Naive B cell (primary cell): ENCODE measurements at regions not wholly inside any gene's neighbourhood (a gene's known extent, or its start where the extent isn't known, plus 50 kb on each side); places are given as distances from the start of the nearest gene placed in this dataset.

Experiments used
- ATAC-seq, 2 donors: fragments of 150-1000 bp; cut with Tn5 transposase; 2 replicates each; pipeline ENCODE4 v1.10.0; 2021; ENCODE audit warnings: low read depth in 2 of 2, mild to moderate bottlenecking in 2 of 2, moderate library complexity in 2 of 2
- DNase-seq: peaks from one replicate; pipeline ENCODE4 v3.0.0; 2022
- H3K27ac Mint-ChIP-seq, 6 donors: one replicate each; pipeline ENCODE4 v1.8.0; 2020 to 2022; ENCODE audit warnings: mild to moderate bottlenecking in 6 of 6, mixed read lengths in 6 of 6, moderate library complexity in 5 of 6, inconsistent platforms in 2 of 6
- H3K27me3 Mint-ChIP-seq, 3 donors: one replicate each; pipeline ENCODE4 v1.8.0; 2021 to 2022; ENCODE audit warnings: mixed read lengths in 3 of 3, mild to moderate bottlenecking in 1 of 3
- H3K36me3 Mint-ChIP-seq, 2 donors: one replicate each; pipeline ENCODE4 v1.8.0; 2020 to 2022; ENCODE audit warnings: mixed read lengths in 2 of 2, inconsistent platforms in 1 of 2, mild to moderate bottlenecking in 1 of 2
- H3K4me1 Mint-ChIP-seq, 3 donors: one replicate each; pipeline ENCODE4 v1.8.0; 2020 to 2022; ENCODE audit warnings: mixed read lengths in 3 of 3, inconsistent platforms in 1 of 3, mild to moderate bottlenecking in 1 of 3, moderate library complexity in 1 of 3
- H3K4me3 Mint-ChIP-seq, 8 donors: one replicate each; pipeline ENCODE4 v1.8.0; 2020 to 2022; ENCODE audit warnings: mild to moderate bottlenecking in 8 of 8, mixed read lengths in 8 of 8, moderate library complexity in 8 of 8, inconsistent platforms in 2 of 8
- H3K9me3 Mint-ChIP-seq, 7 donors: one replicate each; pipeline ENCODE4 v1.8.0; 2020 to 2022; ENCODE audit warnings: mixed read lengths in 7 of 7, mild to moderate bottlenecking in 5 of 7, inconsistent platforms in 2 of 7, moderate library complexity in 1 of 7

DNA sequence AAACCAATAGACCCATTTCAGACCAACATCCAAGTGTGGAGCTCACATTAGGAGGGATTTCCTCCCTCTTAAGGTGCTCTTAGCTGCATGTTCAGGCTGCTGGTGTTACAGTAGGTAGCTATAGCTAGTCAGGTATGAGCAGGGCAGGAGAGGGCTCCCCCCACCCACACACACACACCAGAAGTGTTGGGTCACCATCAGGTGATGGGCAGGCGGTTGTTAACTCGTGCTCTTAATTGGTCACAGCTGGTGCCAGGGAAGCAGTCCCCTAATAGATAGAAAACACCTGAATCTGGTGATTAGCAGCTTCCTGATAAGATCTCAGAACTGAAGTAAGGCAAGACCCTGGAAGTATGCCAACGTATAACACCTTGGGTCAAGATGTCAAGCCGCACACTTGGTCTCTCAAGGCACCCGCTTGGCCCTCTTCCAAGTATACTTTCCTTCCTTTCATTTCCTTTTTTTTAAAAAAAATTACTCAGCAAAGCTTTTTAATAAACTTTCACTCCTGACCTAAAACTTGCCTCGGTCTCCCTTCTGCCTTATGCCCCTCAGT, 532.4 kb downstream of the DNAH5 start:
- DNase-seq (no peak), ATAC-seq (no peak)
- Mint-ChIP-seq H3K4me1 (no peaks in the 10 kb centered on the region), H3K27ac (no peak overlapping the region), H3K9me3 (peaks cover 0 to 9% (median 4%) of the 10 kb centered on the region in 7 donors), H3K4me3 (no peak overlapping the region), H3K27me3 (no peaks in the 10 kb centered on the region), H3K36me3 (no peaks in the 10 kb centered on the region)

DNA sequence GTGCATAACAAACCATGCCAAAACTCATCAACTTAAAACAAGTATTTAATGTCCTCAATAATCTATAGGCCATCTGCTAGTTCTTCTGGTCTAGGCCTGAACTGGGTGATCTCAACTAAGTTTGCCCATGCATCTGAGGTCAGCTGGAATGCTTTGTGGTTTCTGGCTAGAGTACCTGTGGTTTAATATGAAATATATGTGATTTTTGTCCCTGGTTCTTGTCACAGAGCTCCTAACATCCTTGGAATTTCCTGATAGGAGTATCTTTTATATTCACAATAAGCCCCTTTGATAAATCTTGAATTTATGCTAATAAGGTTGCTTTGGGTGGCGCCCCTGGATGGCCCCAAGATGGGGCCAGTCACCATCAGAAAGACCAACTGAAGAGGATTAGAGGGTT, 535.9 kb downstream of the DNAH5 start:
- H3K27me3 Mint-ChIP-seq, result no peaks in the 10 kb centered on the region
- ATAC-seq, result no peak
- H3K36me3 Mint-ChIP-seq, result no peaks in the 10 kb centered on the region
- H3K9me3 Mint-ChIP-seq, result peaks cover 0 to 10% (median 4%) of the 10 kb centered on the region in 7 donors
- H3K27ac Mint-ChIP-seq, result no peak overlapping the region
- no peak for DNase-seq
- no peaks in the 10 kb centered on the region for H3K4me1 Mint-ChIP-seq
- no peak overlapping the region for H3K4me3 Mint-ChIP-seq

DNA sequence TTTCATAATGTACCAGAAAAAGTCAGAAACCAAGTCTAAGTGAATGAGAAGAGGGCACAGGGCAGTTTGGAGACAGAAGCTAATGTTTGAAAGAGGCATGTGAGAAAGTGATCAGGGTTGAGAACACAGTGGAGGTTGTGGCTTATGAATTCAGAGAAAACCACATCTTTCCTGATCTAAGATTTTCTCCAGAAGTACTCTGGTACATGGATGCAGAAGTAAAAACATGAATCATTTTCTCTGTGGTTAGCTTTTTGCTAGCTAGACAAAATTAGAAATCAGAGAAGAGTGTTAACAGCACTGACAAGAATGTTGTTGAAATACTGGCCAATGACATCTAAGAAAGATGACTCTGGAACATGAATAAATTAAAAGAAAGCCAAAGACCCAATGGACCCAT, 541.1 kb downstream of the DNAH5 start:
- no peaks in the 10 kb centered on the region for H3K27me3 Mint-ChIP-seq
- peaks cover 0 to 11% (median 5%) of the 10 kb centered on the region in 7 donors for H3K9me3 Mint-ChIP-seq
- H3K36me3 Mint-ChIP-seq, result no peaks in the 10 kb centered on the region
- no peaks in the 10 kb centered on the region for H3K4me1 Mint-ChIP-seq
- no peak for DNase-seq
- ATAC-seq, result no peak
- no peak overlapping the region for H3K27ac Mint-ChIP-seq
- no peak overlapping the region for H3K4me3 Mint-ChIP-seq

DNA sequence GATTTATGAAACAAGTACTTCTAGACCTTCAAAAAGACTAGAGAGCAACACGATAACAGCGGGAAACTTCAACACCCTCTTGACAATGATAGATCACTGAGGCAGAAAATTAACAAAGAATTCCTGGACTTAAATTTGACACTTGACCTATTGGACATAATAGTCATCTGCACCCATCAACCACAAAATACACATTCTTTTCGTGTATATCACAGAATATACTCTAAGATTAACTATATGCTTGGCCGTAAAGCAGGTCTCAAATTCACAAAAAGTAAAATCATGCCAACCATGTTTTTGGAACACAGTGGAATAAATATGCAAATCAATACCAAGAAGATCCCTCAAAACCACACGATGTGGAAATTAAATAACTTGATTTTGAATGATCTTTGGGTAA, 559.4 kb downstream of the DNAH5 start:
- Mint-ChIP-seq H3K4me1 (no peaks in the 10 kb centered on the region), H3K27me3 (no peaks in the 10 kb centered on the region), H3K27ac (no peak overlapping the region), H3K36me3 (no peaks in the 10 kb centered on the region), H3K4me3 (no peak overlapping the region), H3K9me3 (peaks cover 7 to 40% (median 16%) of the 10 kb centered on the region in 7 donors)
- no peak for DNase-seq
- no peak for ATAC-seq

DNA sequence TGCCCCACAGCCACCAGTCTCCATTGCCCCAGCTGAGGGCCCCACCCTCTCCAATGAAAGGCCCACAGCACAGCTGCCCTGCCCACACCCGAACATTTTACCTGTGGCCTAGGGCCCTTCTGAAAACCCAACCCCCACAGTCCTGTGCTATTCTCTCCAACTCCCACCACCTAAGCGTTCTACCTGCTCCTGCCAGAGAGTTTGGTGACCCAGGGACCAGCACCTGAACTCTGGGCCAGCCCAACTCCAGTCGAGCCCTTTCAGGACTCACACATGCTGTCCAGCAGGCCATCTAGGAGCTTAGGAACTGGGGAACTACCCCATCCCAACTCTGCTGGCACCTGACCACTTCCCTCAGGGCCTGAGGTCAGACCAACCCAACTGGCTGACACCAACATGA, 562.3 kb downstream of the DNAH5 start:
- no peaks in the 10 kb centered on the region for H3K4me1 Mint-ChIP-seq
- ATAC-seq, result no peak

DNA sequence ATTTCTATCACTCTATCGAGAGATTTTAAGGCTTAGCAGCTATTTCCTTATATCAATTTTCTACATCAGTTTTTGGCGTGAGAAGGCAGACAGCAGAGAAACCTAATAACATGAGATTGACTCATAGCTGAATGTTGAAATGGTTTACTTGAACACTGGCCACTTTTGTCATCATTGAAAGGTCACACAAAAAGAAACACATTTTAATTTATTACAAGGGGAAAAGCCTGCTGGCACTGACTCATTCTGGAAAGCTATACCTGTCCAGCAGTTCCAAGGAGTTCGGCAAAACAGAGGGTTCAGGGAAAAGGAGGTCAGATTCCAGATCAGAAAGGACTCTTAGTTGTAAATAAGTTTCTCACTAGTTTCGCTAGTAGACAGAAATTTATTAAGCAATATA, 566.4 kb downstream of the DNAH5 start:
- no peaks in the 10 kb centered on the region for H3K4me1 Mint-ChIP-seq
- ATAC-seq (no peak), DNase-seq (no peak)
- no peaks in the 10 kb centered on the region for H3K36me3 Mint-ChIP-seq
- no peak overlapping the region for H3K27ac Mint-ChIP-seq
- H3K9me3 Mint-ChIP-seq, result peaks cover 0 to 17% (median 2%) of the 10 kb centered on the region in 7 donors
- H3K27me3 Mint-ChIP-seq, result no peaks in the 10 kb centered on the region
- H3K4me3 Mint-ChIP-seq, result no peak overlapping the region

More for the DNA sequence above, 562.3 kb downstream of the DNAH5 start:
- no peaks in the 10 kb centered on the region for H3K27me3 Mint-ChIP-seq
- no peaks in the 10 kb centered on the region for H3K36me3 Mint-ChIP-seq
- peaks cover 6 to 27% (median 15%) of the 10 kb centered on the region in 7 donors for H3K9me3 Mint-ChIP-seq
- no peak overlapping the region for H3K4me3 Mint-ChIP-seq
- no peak for DNase-seq
- no peak overlapping the region for H3K27ac Mint-ChIP-seq

DNA sequence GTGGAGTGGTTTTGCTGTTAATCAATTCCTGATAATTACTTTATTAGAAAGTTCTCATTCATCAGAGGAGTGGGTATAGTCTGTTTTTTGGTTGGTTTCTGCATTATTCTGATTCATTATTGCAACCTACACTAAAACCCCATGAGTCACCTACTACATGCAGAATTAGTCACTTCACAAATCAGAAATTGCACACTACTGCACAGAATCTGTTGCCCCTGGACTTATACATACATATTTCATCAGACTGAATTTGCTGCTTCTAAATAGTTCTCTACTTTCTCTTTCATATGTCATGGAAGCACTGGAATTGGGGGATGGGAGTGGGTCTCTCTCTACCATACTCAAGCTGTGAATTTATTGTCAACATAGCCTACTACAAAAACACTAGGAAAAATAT, 585.1 kb downstream of the DNAH5 start:
- no peaks in the 10 kb centered on the region for H3K4me1 Mint-ChIP-seq
- peaks cover 0 to 5% (median 3%) of the 10 kb centered on the region in 7 donors for H3K9me3 Mint-ChIP-seq
- no peak overlapping the region for H3K27ac Mint-ChIP-seq
- no peaks in the 10 kb centered on the region for H3K27me3 Mint-ChIP-seq
- no peaks in the 10 kb centered on the region for H3K36me3 Mint-ChIP-seq
- no peak for DNase-seq
- no peak overlapping the region for H3K4me3 Mint-ChIP-seq
- ATAC-seq, result no peak

DNA sequence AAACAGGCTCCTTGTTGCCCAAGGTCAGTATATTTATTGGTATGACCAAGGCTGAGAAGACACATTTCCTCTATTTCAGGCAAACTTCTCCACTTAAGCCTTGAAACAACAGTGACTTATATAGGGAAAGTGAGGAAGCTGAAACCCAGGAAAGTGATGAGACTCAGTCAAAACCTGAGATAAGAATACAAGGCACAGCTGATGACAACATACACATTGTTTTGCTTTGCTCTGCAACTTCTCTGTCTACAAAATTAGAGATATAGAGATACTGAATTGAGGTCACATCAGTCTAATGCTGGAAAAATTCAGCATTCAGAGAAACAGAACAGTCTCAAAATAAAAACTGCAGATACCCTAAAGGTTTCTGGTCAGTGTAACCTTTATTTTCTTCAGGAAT, 586.1 kb downstream of the DNAH5 start:
- peaks cover 0 to 5% (median 3%) of the 10 kb centered on the region in 7 donors for H3K9me3 Mint-ChIP-seq
- ATAC-seq, result no peak

DNA sequence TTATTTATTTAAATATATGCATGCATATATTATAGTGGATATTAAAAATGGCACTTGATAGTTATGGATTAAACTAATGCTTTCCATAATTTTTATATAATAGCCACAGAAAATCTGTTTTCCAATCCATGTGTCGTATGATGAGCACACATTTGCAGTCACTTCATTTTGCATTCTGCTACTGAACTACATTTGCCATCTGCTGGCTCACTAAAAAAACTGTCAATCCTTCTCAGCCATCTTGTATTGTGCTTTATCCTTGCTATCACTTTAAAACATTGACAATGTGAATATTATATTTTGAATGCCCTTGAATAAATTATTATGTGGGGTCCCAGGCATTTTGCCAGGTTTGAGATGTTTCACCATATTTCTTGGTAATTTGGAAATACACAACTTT, 586.6 kb downstream of the DNAH5 start:
- Mint-ChIP-seq H3K36me3 (no peaks in the 10 kb centered on the region), H3K4me1 (no peaks in the 10 kb centered on the region), H3K27ac (no peak overlapping the region), H3K4me3 (no peak overlapping the region), H3K9me3 (peaks cover 0 to 5% (median 3%) of the 10 kb centered on the region in 7 donors), H3K27me3 (no peaks in the 10 kb centered on the region)
- ATAC-seq, result no peak
- no peak for DNase-seq

More for the DNA sequence above, 586.1 kb downstream of the DNAH5 start:
- H3K4me1 Mint-ChIP-seq, result no peaks in the 10 kb centered on the region
- no peak for DNase-seq
- no peak overlapping the region for H3K4me3 Mint-ChIP-seq
- H3K27me3 Mint-ChIP-seq, result no peaks in the 10 kb centered on the region
- H3K27ac Mint-ChIP-seq, result no peak overlapping the region
- H3K36me3 Mint-ChIP-seq, result no peaks in the 10 kb centered on the region

DNA sequence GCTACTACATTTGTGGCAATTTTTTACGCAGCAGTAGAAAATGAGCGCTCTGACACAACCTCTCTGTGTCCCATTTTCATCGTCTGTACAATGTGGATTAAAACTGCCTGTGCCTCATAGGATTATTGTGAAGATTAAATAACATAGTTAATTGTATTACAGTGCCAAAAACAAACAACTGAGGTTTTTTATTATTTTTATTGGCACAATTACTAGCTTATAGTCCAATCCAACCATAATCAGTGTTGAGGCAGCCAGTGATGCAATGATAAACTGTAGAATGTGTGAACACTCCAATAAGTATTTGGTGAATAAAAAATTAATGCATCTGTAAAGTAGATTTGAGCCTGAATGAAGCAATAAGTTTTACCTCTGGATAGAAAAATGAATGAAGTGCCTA, 588.3 kb downstream of the DNAH5 start:
- Mint-ChIP-seq H3K27ac (no peak overlapping the region), H3K9me3 (peaks cover 0 to 9% (median 3%) of the 10 kb centered on the region in 7 donors), H3K4me3 (no peak overlapping the region), H3K36me3 (no peaks in the 10 kb centered on the region), H3K4me1 (no peaks in the 10 kb centered on the region), H3K27me3 (no peaks in the 10 kb centered on the region)
- DNase-seq (no peak), ATAC-seq (no peak)

DNA sequence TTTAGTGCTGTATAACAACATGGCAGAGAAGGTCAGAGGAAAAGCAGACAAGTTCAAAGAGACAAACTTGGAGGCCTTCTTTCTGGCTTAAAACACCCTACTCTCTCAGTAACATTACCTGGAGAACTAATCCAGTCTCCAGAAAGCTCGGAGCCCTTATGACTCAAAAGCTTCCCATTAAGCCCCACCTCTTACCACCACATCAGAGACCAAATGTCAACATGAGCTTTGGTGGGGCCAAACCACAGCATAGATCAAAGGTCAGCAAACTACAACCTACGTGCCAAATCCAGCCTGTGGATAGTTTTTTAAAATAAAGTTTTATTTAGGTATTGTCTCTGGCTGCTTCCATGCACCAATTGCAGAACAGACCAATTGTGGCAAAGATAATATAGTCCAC, 589.9 kb downstream of the DNAH5 start:
- Mint-ChIP-seq H3K9me3 (peaks cover 0 to 9% (median 2%) of the 10 kb centered on the region in 7 donors), H3K27ac (no peak overlapping the region), H3K27me3 (no peaks in the 10 kb centered on the region), H3K36me3 (no peaks in the 10 kb centered on the region), H3K4me3 (no peak overlapping the region), H3K4me1 (no peaks in the 10 kb centered on the region)
- no peak for DNase-seq
- no peak for ATAC-seq

DNA sequence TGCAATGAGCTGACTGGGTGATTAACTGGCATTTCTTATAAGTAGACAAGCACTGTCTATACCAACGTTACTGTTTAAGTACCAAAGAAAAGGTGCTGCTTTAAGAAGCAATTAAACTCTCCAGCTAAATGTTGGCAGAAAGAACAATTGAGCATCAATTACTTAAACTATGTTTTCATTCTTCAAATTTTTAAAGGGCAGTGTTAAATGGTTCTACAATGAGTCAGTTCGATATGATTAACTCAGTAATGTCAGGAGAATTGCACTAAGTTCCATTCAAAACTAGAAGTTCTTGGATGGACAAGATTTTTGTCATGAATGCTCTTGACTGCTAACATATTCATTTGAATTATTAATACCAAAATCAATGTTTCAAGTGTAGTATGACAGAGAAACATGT, 593.7 kb downstream of the DNAH5 start:
- Mint-ChIP-seq H3K36me3 (no peaks in the 10 kb centered on the region), H3K27me3 (no peaks in the 10 kb centered on the region), H3K9me3 (peaks cover 0 to 8% (median 4%) of the 10 kb centered on the region in 7 donors), H3K4me1 (no peaks in the 10 kb centered on the region), H3K4me3 (no peak overlapping the region), H3K27ac (no peak overlapping the region)
- DNase-seq (no peak), ATAC-seq (no peak)

DNA sequence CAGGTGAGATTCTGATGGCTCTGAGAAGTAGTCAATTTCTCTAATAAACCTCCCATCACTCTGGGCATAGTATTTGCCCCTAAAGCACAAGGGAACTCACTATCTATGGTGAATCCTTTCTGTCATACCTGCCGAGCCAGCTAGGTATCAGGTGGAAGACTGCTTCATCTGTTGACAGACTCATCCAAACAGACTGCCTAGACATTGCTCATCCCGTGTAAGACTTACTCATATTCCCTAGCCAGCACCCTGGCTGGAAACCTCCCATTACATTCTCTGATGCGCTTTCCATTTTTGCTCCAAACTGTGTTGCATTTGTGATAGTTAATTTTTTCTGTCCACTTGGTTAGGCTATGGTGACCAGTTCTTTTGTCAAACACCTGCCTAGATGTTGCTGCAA, 595.9 kb downstream of the DNAH5 start:
- Mint-ChIP-seq H3K36me3 (no peaks in the 10 kb centered on the region), H3K27me3 (no peaks in the 10 kb centered on the region), H3K4me1 (no peaks in the 10 kb centered on the region), H3K9me3 (peaks cover 0 to 8% (median 4%) of the 10 kb centered on the region in 7 donors), H3K27ac (no peak overlapping the region), H3K4me3 (no peak overlapping the region)
- ATAC-seq (no peak), DNase-seq (no peak)

DNA sequence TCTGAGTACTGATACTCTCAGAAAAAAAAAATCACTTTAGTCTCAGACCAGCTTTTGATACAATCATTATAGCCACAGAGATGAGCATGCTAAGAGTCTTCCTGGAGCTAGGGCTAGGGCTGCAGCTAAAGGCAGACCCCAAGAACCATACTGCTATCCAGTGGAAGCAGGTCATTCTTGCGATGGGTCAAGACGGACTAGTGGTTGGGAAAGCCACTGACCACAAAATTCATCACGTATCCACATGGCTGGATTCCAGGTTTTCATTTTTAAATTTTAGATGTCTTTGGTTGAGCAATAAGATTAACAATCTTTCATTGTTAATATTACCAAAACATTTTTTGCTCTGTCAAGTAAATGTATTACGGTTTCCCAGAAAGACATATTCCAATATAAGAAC, 598.1 kb downstream of the DNAH5 start:
- Mint-ChIP-seq H3K27ac (no peak overlapping the region), H3K36me3 (no peaks in the 10 kb centered on the region), H3K4me3 (no peak overlapping the region), H3K27me3 (no peaks in the 10 kb centered on the region), H3K9me3 (peaks cover 0 to 17% (median 4%) of the 10 kb centered on the region in 7 donors), H3K4me1 (no peaks in the 10 kb centered on the region)
- no peak for ATAC-seq
- no peak for DNase-seq

DNA sequence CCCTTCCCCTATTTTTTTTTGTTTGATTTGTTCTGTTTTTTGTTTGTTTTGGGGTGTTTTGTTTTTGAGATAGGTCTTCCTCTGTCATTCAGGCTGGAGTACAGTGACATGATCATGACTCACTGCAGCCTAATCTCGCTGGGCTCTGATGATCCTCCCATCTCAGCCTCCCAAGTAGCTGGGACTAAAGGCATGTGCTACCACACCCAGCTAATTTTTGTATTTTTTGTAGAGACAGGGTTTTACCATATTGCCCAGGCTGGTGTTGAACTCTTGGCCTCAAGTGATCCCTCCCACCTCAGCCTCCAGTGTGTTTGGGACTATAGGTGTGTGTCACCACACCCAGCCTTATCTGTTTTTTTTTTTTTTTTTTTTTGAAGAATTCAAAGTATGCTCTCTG, 605.4 kb downstream of the DNAH5 start:
- DNase-seq, result no peak
- peaks cover 6 to 41% (median 12%) of the 10 kb centered on the region in 7 donors for H3K9me3 Mint-ChIP-seq
- no peaks in the 10 kb centered on the region for H3K4me1 Mint-ChIP-seq
- H3K27me3 Mint-ChIP-seq, result no peaks in the 10 kb centered on the region
- H3K27ac Mint-ChIP-seq, result no peak overlapping the region
- ATAC-seq, result no peak
- H3K36me3 Mint-ChIP-seq, result no peaks in the 10 kb centered on the region
- H3K4me3 Mint-ChIP-seq, result no peak overlapping the region
